Transverse colon (tissue), 4 donors: ENCODE measurements at regions not wholly inside any gene's neighbourhood (a gene's known extent, or its start where the extent isn't known, plus 50 kb on each side); places are given as distances from the start of the nearest gene placed in this dataset.

Experiments used
- POLR2A ChIP-seq: fragments of 450-650 bp; IDR thresholded peaks from one replicate; pipeline ENCODE4 v1.6.1; 2016; ENCODE audit warnings: antibody characterized with exemption, mild to moderate bottlenecking, moderate library complexity
- POLR2AphosphoS5 ChIP-seq, 3 donors: sonication (generic); formaldehyde crosslinking; IDR thresholded peaks; one replicate each; pipeline ENCODE4 v1.6.1; 2016; ENCODE audit warnings: antibody characterized with exemption in 3 of 3
- TF ChIP-seq, protein P1 (sequence below), 5 experiments: fragments of 200-600 bp in 3 of 5; fragments of 450-650 bp in 2 of 5; sonication (generic) in 3 of 5; IDR thresholded peaks; 1 replicate in 2 of 5; 2 replicates in 3 of 5; pipeline ENCODE4 v1.5.1; 2016 to 2017; ENCODE audit warnings: antibody characterized with exemption in 5 of 5, inconsistent platforms in 3 of 5, mild to moderate bottlenecking in 2 of 5, moderate library complexity in 1 of 5

- TF ChIP-seq, protein P1, sequence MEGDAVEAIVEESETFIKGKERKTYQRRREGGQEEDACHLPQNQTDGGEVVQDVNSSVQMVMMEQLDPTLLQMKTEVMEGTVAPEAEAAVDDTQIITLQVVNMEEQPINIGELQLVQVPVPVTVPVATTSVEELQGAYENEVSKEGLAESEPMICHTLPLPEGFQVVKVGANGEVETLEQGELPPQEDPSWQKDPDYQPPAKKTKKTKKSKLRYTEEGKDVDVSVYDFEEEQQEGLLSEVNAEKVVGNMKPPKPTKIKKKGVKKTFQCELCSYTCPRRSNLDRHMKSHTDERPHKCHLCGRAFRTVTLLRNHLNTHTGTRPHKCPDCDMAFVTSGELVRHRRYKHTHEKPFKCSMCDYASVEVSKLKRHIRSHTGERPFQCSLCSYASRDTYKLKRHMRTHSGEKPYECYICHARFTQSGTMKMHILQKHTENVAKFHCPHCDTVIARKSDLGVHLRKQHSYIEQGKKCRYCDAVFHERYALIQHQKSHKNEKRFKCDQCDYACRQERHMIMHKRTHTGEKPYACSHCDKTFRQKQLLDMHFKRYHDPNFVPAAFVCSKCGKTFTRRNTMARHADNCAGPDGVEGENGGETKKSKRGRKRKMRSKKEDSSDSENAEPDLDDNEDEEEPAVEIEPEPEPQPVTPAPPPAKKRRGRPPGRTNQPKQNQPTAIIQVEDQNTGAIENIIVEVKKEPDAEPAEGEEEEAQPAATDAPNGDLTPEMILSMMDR (IDR thresholded peaks at IDR 0.05) = no peak
- TF ChIP-seq POLR2A (no peak), POLR2AphosphoS5 (IDR thresholded peaks at IDR 0.05) (no peak)
These were observed 130.2 kb upstream of the MID1 start for GRCh38 chrX:10750581-10750980.
